H1 (cell line): ENCODE measurements at regions not wholly inside any gene's neighbourhood (a gene's known extent, or its start where the extent isn't known, plus 50 kb on each side); places are given as distances from the start of the nearest gene placed in this dataset.

Source experiments
- CTCF ChIA-PET: fragments of 300-600 bp; sonication (Branson Sonifier 250); formaldehyde crosslinking; loops from one replicate; lab custom pipeline; 2021; ENCODE audit not compliant: partially characterized antibody; lab: Charles Lee
- POLR2A ChIA-PET: fragments of 300-600 bp; sonication (Branson Sonifier 250); formaldehyde crosslinking; loops from one replicate; lab custom pipeline; 2021; ENCODE audit warnings: inconsistent platforms; ENCODE audit not compliant: partially characterized antibody; lab: Charles Lee
- DNase-seq, 2 experiments: peaks; one replicate each; pipeline versions ENCODE4 v3.0.0 to v3.0.0-alpha.2; 2010 to 2022; ENCODE audit warnings: low spot score in 2 of 2, low read depth in 1 of 2, mixed read lengths in 1 of 2
- FAIRE-seq: peaks from 2 replicates; lab custom pipeline; 2011; peaks lifted over from hg19 to GRCh38; lab: Jason Lieb, UNC
- H2AFZ ChIP-seq: 2 replicates; pipeline ENCODE4 v1.8.1; 2012; ENCODE audit warnings: low read length, inconsistent platforms
- H2AK5ac ChIP-seq: 2 replicates; pipeline ENCODE4 v1.6.1; 2013; ENCODE audit warnings: low read depth, low read length
- H2BK120ac ChIP-seq: replicated peaks from 2 replicates; pipeline ENCODE3; 2013; ENCODE audit warnings: low read depth, low read length, inconsistent platforms
- H2BK12ac ChIP-seq: 2 replicates; pipeline ENCODE4 v1.6.1; 2013; ENCODE audit warnings: low read depth, low read length
- H2BK15ac ChIP-seq: 2 replicates; pipeline ENCODE4 v1.6.1; 2013; ENCODE audit warnings: low read length
- H2BK20ac ChIP-seq: 2 replicates; pipeline ENCODE4 v1.6.1; 2013; ENCODE audit warnings: low read length
- H2BK5ac ChIP-seq: 2 replicates; pipeline ENCODE4 v1.6.1; 2013; ENCODE audit warnings: low read depth, low read length
- H3K14ac ChIP-seq: 2 replicates; pipeline ENCODE4 v1.6.1; 2013; ENCODE audit warnings: inconsistent platforms; ENCODE audit not compliant: insufficient read length
- H3K18ac ChIP-seq: 2 replicates; pipeline ENCODE4 v1.6.1; 2013; ENCODE audit warnings: low read length; ENCODE audit errors: extremely low read depth
- H3K23ac ChIP-seq: 2 replicates; pipeline ENCODE4 v1.6.1; 2013; ENCODE audit warnings: inconsistent platforms; ENCODE audit not compliant: insufficient read length
- H3K23me2 ChIP-seq: 2 replicates; pipeline ENCODE4 v1.6.1; 2013; ENCODE audit warnings: low read depth, low read length
- H3K27ac ChIP-seq: 2 replicates; pipeline ENCODE4 v1.6.1; 2011; ENCODE audit warnings: low read depth, low read length, inconsistent platforms
- H3K27me3 ChIP-seq, 4 experiments: replicated peaks in 1 of 4; 1 replicate in 1 of 4; 2 replicates in 3 of 4; pipeline versions ENCODE4 v1.6.1 to v1.8.1; 2011 to 2013; ENCODE audit warnings: low read length in 3 of 4, mild to moderate bottlenecking in 3 of 4, inconsistent platforms in 2 of 4, mixed read lengths in 2 of 4, moderate library complexity in 1 of 4; ENCODE audit not compliant: control insufficient read depth in 3 of 4, insufficient read depth in 3 of 4; ENCODE audit errors: extremely low read depth in 1 of 4
- H3K36me3 ChIP-seq, 4 experiments: 2 replicates each; pipeline versions ENCODE4 v1.6.1 to v1.8.1; 2011 to 2013; ENCODE audit warnings: mild to moderate bottlenecking in 4 of 4, low read length in 3 of 4, moderate library complexity in 2 of 4, control low read depth in 1 of 4, inconsistent platforms in 1 of 4; ENCODE audit not compliant: insufficient read depth in 4 of 4, control insufficient read depth in 2 of 4
- H3K4ac ChIP-seq: replicated peaks from 2 replicates; pipeline ENCODE3; 2013; ENCODE audit warnings: low read length, low read depth, mixed read lengths, inconsistent platforms; ENCODE audit not compliant: insufficient read length
- H3K4me1 ChIP-seq, 4 experiments: replicated peaks in 1 of 4; 1 replicate in 1 of 4; 2 replicates in 3 of 4; pipeline versions ENCODE4 v1.6.1 to v1.8.1; 2011 to 2013; ENCODE audit warnings: low read length in 3 of 4, inconsistent platforms in 2 of 4, mixed read lengths in 1 of 4; ENCODE audit not compliant: insufficient read depth in 4 of 4, control insufficient read depth in 3 of 4
- H3K4me2 ChIP-seq, 2 experiments: 2 replicates each; pipeline versions ENCODE4 v1.6.1 to v1.8.1; 2011 to 2013; ENCODE audit warnings: low read depth in 2 of 2, low read length in 2 of 2, control low read depth in 1 of 2, inconsistent platforms in 1 of 2, mild to moderate bottlenecking in 1 of 2; ENCODE audit not compliant: insufficient read depth in 1 of 2
- H3K4me3 ChIP-seq, 4 experiments: fragments of 200-600, 300-600 bp in 1 of 4; sonication (generic), shearing (Covaris generic), sonication (Bioruptor Twin) in 1 of 4; 2 replicates each; pipeline versions ENCODE4 v1.5.1 to v1.8.1; 2011 to 2016; ENCODE audit warnings: low read length in 4 of 4, low read depth in 3 of 4, control low read depth in 2 of 4, inconsistent platforms in 2 of 4, mild to moderate bottlenecking in 2 of 4, mixed read lengths in 1 of 4, moderate library complexity in 1 of 4; ENCODE audit not compliant: insufficient read depth in 2 of 4; ENCODE audit errors: extremely low read depth in 1 of 4
- H3K56ac ChIP-seq: replicated peaks from 2 replicates; pipeline ENCODE3; 2013; ENCODE audit warnings: low read depth, mild to moderate bottlenecking, mixed read lengths, low read length, inconsistent platforms; ENCODE audit not compliant: insufficient read length
- H3K79me1 ChIP-seq: 2 replicates; pipeline ENCODE4 v1.6.1; 2013; ENCODE audit warnings: low read depth, low read length, control low read depth
- H3K79me2 ChIP-seq, 2 experiments: 2 replicates each; pipeline versions ENCODE4 v1.6.1 to v1.8.1; 2012 to 2013; ENCODE audit warnings: low read length in 2 of 2, mild to moderate bottlenecking in 2 of 2, inconsistent platforms in 1 of 2; ENCODE audit not compliant: insufficient read depth in 2 of 2, control insufficient read depth in 1 of 2
- H3K9ac ChIP-seq, 4 experiments: replicated peaks in 1 of 4; 1 replicate in 1 of 4; 2 replicates in 3 of 4; pipeline versions ENCODE4 v1.6.1 to v1.8.1; 2011 to 2013; ENCODE audit warnings: low read depth in 3 of 4, low read length in 3 of 4, control low read depth in 2 of 4, mild to moderate bottlenecking in 2 of 4, moderate library complexity in 2 of 4, inconsistent platforms in 1 of 4; ENCODE audit errors: extremely low read depth in 1 of 4
- H3K9me3 ChIP-seq, 2 experiments: 2 replicates each; pipeline versions ENCODE4 v1.6.1 to v1.8.1; 2012 to 2013; ENCODE audit warnings: mild to moderate bottlenecking in 2 of 2, moderate library complexity in 2 of 2, control low read depth in 1 of 2, inconsistent platforms in 1 of 2, low read depth in 1 of 2, low read length in 1 of 2, mixed read lengths in 1 of 2; ENCODE audit not compliant: insufficient read depth in 2 of 2
- H4K20me1 ChIP-seq, 2 experiments: replicated peaks in 1 of 2; 2 replicates each; pipeline versions ENCODE3 to v1.8.1; 2011 to 2013; ENCODE audit warnings: inconsistent platforms in 2 of 2, low read length in 2 of 2, mild to moderate bottlenecking in 1 of 2; ENCODE audit not compliant: insufficient read depth in 2 of 2, control insufficient read depth in 1 of 2
- H4K5ac ChIP-seq: 2 replicates; pipeline ENCODE4 v1.6.1; 2013; ENCODE audit warnings: low read length, low read depth, mixed read lengths, inconsistent platforms; ENCODE audit not compliant: insufficient read length
- H4K8ac ChIP-seq: 2 replicates; pipeline ENCODE4 v1.8.0; 2013; ENCODE audit warnings: mild to moderate bottlenecking, moderate library complexity, low read length, inconsistent platforms; ENCODE audit not compliant: insufficient read depth; ENCODE audit errors: extremely low read depth
- H4K91ac ChIP-seq: replicated peaks from 2 replicates; pipeline ENCODE3; 2013; ENCODE audit warnings: low read length, mixed read lengths, inconsistent platforms; ENCODE audit not compliant: insufficient read length
- EGR1 ChIP-seq: IDR thresholded peaks from 2 replicates; pipeline ENCODE4 v1.6.1; 2011; ENCODE audit warnings: low read depth, low read length, borderline replicate concordance
- JUN ChIP-seq: IDR thresholded peaks from 2 replicates; pipeline ENCODE4 v1.6.1; 2011; ENCODE audit warnings: low read depth, mild to moderate bottlenecking, improper control_type of control experiment, low read length
- KDM1A ChIP-seq: fragments of 200-600, 300-600 bp; sonication (generic); IDR thresholded peaks from 2 replicates; pipeline ENCODE4 v1.7.1; 2016; ENCODE audit warnings: mild to moderate bottlenecking, low read length, borderline replicate concordance
- KDM4A ChIP-seq: IDR thresholded peaks from one replicate; pipeline ENCODE4 v1.7.1; 2012; ENCODE audit warnings: low read depth, mild to moderate bottlenecking, moderate library complexity, low read length, inconsistent platforms; ENCODE audit not compliant: severe bottlenecking
- MAFK ChIP-seq: IDR thresholded peaks from 2 replicates; pipeline ENCODE4 v1.6.1; 2012; ENCODE audit warnings: low read depth, mild to moderate bottlenecking, improper control_type of control experiment, low read length
- POLR2AphosphoS5 ChIP-seq: IDR thresholded peaks from 2 replicates; pipeline ENCODE4 v1.6.1; 2011; ENCODE audit warnings: low read depth, low read length
- TAF7 ChIP-seq: optimal IDR thresholded peaks from 2 replicates; pipeline ENCODE3; 2011; ENCODE audit warnings: low read depth, mild to moderate bottlenecking, inconsistent platforms, low read length, moderate library complexity, borderline replicate concordance
- WGBS, 2 experiments: shearing (Covaris generic) in 1 of 2; methylation state at CpG; one replicate each; pipeline versions ENCODE4 v1.1.6 to v1.1.7; 2013 to 2015; ENCODE audit warnings: low lambda C conversion rate in 2 of 2, mixed read lengths in 2 of 2, inconsistent platforms in 1 of 2, low coverage in 1 of 2, missing lambda C conversion rate in 1 of 2; ENCODE audit not compliant: insufficient replicate concordance in 2 of 2, insufficient coverage in 1 of 2, insufficient read length in 1 of 2; ENCODE audit errors: extremely low coverage in 1 of 2, missing lambda C conversion rate in 1 of 2; 5-methylcytosine and 5-hydroxymethylcytosine counted together

- H3K4me3 ChIP-seq: no peak overlapping the region
- H2AK5ac ChIP-seq: no peak overlapping the region
- no peak overlapping the region for H4K8ac ChIP-seq
- WGBS, 2 experiments: 86% methylated on average over 7 of the region's 7 CpGs; no CpG with 5 or more reads in 1 of the 2 experiments
- H3K23ac ChIP-seq: no peak overlapping the region
- H3K14ac ChIP-seq: no peak overlapping the region
- H2BK20ac ChIP-seq: no peak overlapping the region
- no peaks in the 10 kb centered on the region; a peak in 1 of 7 replicates for H3K27me3 ChIP-seq
- no peaks in the 10 kb centered on the region for H3K79me2 ChIP-seq
- no peak overlapping the region for H3K4ac ChIP-seq
- POLR2A ChIA-PET: interaction anchor here (1.1 to 1.7 kb wide), 3 partner anchors 9 to 66 kb away, joined by 3 to 7 read pairs (median 3); no protein-coding TSS in a partner anchor
- TF ChIP-seq JUN (no peak), EGR1 (no peak), KDM4A (no peak), TAF7 (no peak), KDM1A (no peak), MAFK (no peak), POLR2AphosphoS5 (no peak)
- TF ChIP-seq, all 59 proteins: peak for 0
- DNase-seq (no peak), FAIRE-seq (no peak)
- Histone ChIP-seq H3K56ac (no peak overlapping the region), H2BK5ac (no peak overlapping the region), H2BK15ac (no peak overlapping the region), H3K9me3 (no peaks in the 10 kb centered on the region), H2AFZ (no peak overlapping the region), H3K9ac (no peak overlapping the region), H4K91ac (no peak overlapping the region), H3K79me1 (no peaks in the 10 kb centered on the region), H3K4me2 (no peak overlapping the region), H4K5ac (no peak overlapping the region), H4K20me1 (no peaks in the 10 kb centered on the region), H3K4me1 (no peaks in the 10 kb centered on the region; a peak in 1 of 7 replicates), H3K27ac (no peak overlapping the region), H3K36me3 (no peaks in the 10 kb centered on the region), H2BK12ac (no peak overlapping the region), H3K18ac (no peak overlapping the region), H2BK120ac (no peak overlapping the region), H3K23me2 (no peaks in the 10 kb centered on the region)
- CTCF ChIA-PET: interaction anchor here (0.6 to 1.9 kb wide), 6 partner anchors 9 to 54 kb away, joined by 3 to 8 read pairs (median 4); no protein-coding TSS in a partner anchor
These were observed 96.3 kb downstream of the MRPL14 start for GRCh38 chr6:44030812-44031454.
